H9 (cell line): ENCODE measurements at regions not wholly inside any gene's neighbourhood (a gene's known extent, or its start where the extent isn't known, plus 50 kb on each side); places are given as distances from the start of the nearest gene placed in this dataset.

Experiments used
- DNase-seq: peaks from one replicate; pipeline ENCODE4 v3.0.0-alpha.2; 2017
- H2AFZ ChIP-seq: one replicate; pipeline ENCODE4 v1.6.1; 2013; ENCODE audit warnings: mild to moderate bottlenecking, low read length, control low read depth, moderate library complexity
- H2AK5ac ChIP-seq: 2 replicates; pipeline ENCODE4 v1.6.1; 2013; ENCODE audit warnings: low read length, control low read depth, mixed read lengths; ENCODE audit not compliant: insufficient read length
- H2BK120ac ChIP-seq: one replicate; pipeline ENCODE4 v1.6.1; 2013; ENCODE audit warnings: low read depth, mild to moderate bottlenecking, low read length, control low read depth, inconsistent platforms; ENCODE audit not compliant: poor library complexity, severe bottlenecking
- H2BK12ac ChIP-seq: 2 replicates; pipeline ENCODE4 v1.6.1; 2013; ENCODE audit warnings: low read length, control low read depth, mixed read lengths, low read depth; ENCODE audit not compliant: insufficient read length
- H2BK15ac ChIP-seq: 2 replicates; pipeline ENCODE4 v1.6.1; 2013; ENCODE audit warnings: low read depth, low read length, control low read depth
- H2BK20ac ChIP-seq: one replicate; pipeline ENCODE4 v1.6.1; 2013; ENCODE audit warnings: low read depth, mild to moderate bottlenecking, low read length, control low read depth, inconsistent platforms; ENCODE audit not compliant: poor library complexity, severe bottlenecking
- H2BK5ac ChIP-seq: 2 replicates; pipeline ENCODE4 v1.6.1; 2013; ENCODE audit warnings: low read length, control low read depth, mixed read lengths; ENCODE audit not compliant: insufficient read length
- H3K14ac ChIP-seq: 2 replicates; pipeline ENCODE4 v1.6.1; 2013; ENCODE audit warnings: low read length, control low read depth; ENCODE audit not compliant: insufficient read depth
- H3K18ac ChIP-seq: 2 replicates; pipeline ENCODE4 v1.6.1; 2013; ENCODE audit warnings: low read depth, mild to moderate bottlenecking, mixed read lengths, low read length, control low read depth; ENCODE audit not compliant: insufficient read length
- H3K23ac ChIP-seq: 2 replicates; pipeline ENCODE4 v1.6.1; 2013; ENCODE audit warnings: low read length, control low read depth, mixed read lengths, low read depth; ENCODE audit not compliant: insufficient read length
- H3K23me2 ChIP-seq: 2 replicates; pipeline ENCODE4 v1.6.1; 2013; ENCODE audit warnings: low read depth, mild to moderate bottlenecking, mixed read lengths, low read length, control low read depth; ENCODE audit not compliant: insufficient read length, poor library complexity, severe bottlenecking
- H3K27ac ChIP-seq: 2 replicates; pipeline ENCODE4 v1.5.1; 2013; ENCODE audit warnings: low read length, control low read depth, mixed read lengths, low read depth; ENCODE audit not compliant: insufficient read length
- H3K27me3 ChIP-seq: 2 replicates; pipeline ENCODE4 v1.6.1; 2013; ENCODE audit warnings: low read length, control low read depth, inconsistent platforms; ENCODE audit not compliant: insufficient read depth
- H3K4ac ChIP-seq: 2 replicates; pipeline ENCODE4 v1.6.1; 2013; ENCODE audit warnings: low read depth, mild to moderate bottlenecking, control low read depth, inconsistent platforms, low read length, moderate library complexity
- H3K4me1 ChIP-seq: 2 replicates; pipeline ENCODE4 v1.6.1; 2013; ENCODE audit warnings: low read length, control low read depth, inconsistent platforms; ENCODE audit not compliant: insufficient read depth
- H3K4me2 ChIP-seq: 2 replicates; pipeline ENCODE4 v1.6.1; 2013; ENCODE audit warnings: low read length, control low read depth, mixed read lengths; ENCODE audit not compliant: insufficient read length, insufficient read depth
- H3K56ac ChIP-seq: 2 replicates; pipeline ENCODE4 v1.6.1; 2013; ENCODE audit warnings: low read depth, mild to moderate bottlenecking, mixed read lengths, low read length, control low read depth; ENCODE audit not compliant: insufficient read length
- H3K79me1 ChIP-seq: 2 replicates; pipeline ENCODE4 v1.6.1; 2013; ENCODE audit warnings: low read depth, mild to moderate bottlenecking, moderate library complexity, low read length, control low read depth, inconsistent platforms; ENCODE audit not compliant: insufficient read depth, poor library complexity, severe bottlenecking
- H3K79me2 ChIP-seq: 2 replicates; pipeline ENCODE4 v1.6.1; 2013; ENCODE audit warnings: low read length, control low read depth, inconsistent platforms; ENCODE audit not compliant: insufficient read depth
- H3K9ac ChIP-seq: 2 replicates; pipeline ENCODE4 v1.6.1; 2013; ENCODE audit warnings: low read length, control low read depth, mixed read lengths; ENCODE audit not compliant: insufficient read length; ENCODE audit errors: extremely low read depth
- H3K9me3 ChIP-seq: one replicate; pipeline ENCODE4 v1.6.1; 2013; ENCODE audit warnings: low read depth, low read length, inconsistent platforms; ENCODE audit not compliant: control insufficient read depth
- H3T11ph ChIP-seq: one replicate; pipeline ENCODE4 v1.6.1; 2013; ENCODE audit warnings: mild to moderate bottlenecking, low read length, control low read depth, inconsistent platforms
- H4K20me1 ChIP-seq: one replicate; pipeline ENCODE4 v1.6.1; 2013; ENCODE audit not compliant: control insufficient read depth, insufficient read length, insufficient read depth
- H4K5ac ChIP-seq: 2 replicates; pipeline ENCODE4 v1.6.1; 2013; ENCODE audit warnings: low read depth, mild to moderate bottlenecking, mixed read lengths, low read length, control low read depth; ENCODE audit not compliant: insufficient read length
- H4K8ac ChIP-seq: replicated peaks from 2 replicates; pipeline ENCODE4 v1.6.1; 2013; ENCODE audit warnings: low read length, control low read depth, mixed read lengths, low read depth; ENCODE audit not compliant: insufficient read length
- H4K91ac ChIP-seq: 2 replicates; pipeline ENCODE4 v1.6.1; 2013; ENCODE audit warnings: low read depth, mild to moderate bottlenecking, moderate library complexity, mixed read lengths, low read length, control low read depth; ENCODE audit not compliant: insufficient read length
- H3K27ac Mint-ChIP-seq, 3 experiments: 2 replicates in 2 of 3; 3 replicates in 1 of 3; pipeline ENCODE4 v1.8.0; 2020 to 2021; ENCODE audit warnings: mixed read lengths in 3 of 3, mild to moderate bottlenecking in 1 of 3, moderate library complexity in 1 of 3
- H3K27me3 Mint-ChIP-seq: 2 replicates; pipeline ENCODE4 v1.8.0; 2021; ENCODE audit warnings: low read depth, mild to moderate bottlenecking, moderate library complexity, mixed read lengths
- H3K36me3 Mint-ChIP-seq, 3 experiments: 2 replicates in 2 of 3; 3 replicates in 1 of 3; pipeline ENCODE4 v1.8.0; 2020 to 2021; ENCODE audit warnings: low read depth in 3 of 3, mixed read lengths in 3 of 3; ENCODE audit not compliant: insufficient read depth in 1 of 3
- H3K4me1 Mint-ChIP-seq, 2 experiments: 2 replicates each; pipeline ENCODE4 v1.8.0; 2020; ENCODE audit warnings: mixed read lengths in 2 of 2
- H3K4me3 Mint-ChIP-seq, 2 experiments: 2 replicates in 1 of 2; 3 replicates in 1 of 2; pipeline ENCODE4 v1.8.0; 2020 to 2021; ENCODE audit warnings: mild to moderate bottlenecking in 2 of 2, mixed read lengths in 2 of 2, moderate library complexity in 1 of 2
- H3K9me3 Mint-ChIP-seq, 2 experiments: 2 replicates in 1 of 2; 3 replicates in 1 of 2; pipeline ENCODE4 v1.8.0; 2020; ENCODE audit warnings: mild to moderate bottlenecking in 2 of 2, mixed read lengths in 2 of 2, moderate library complexity in 1 of 2
- CTCF ChIP-seq: fragments of 200-600 bp; sonication (generic); conservative IDR thresholded peaks from 3 replicates; pipeline ENCODE4 v1.8.0; 2021; ENCODE audit warnings: antibody characterized with exemption, mild to moderate bottlenecking
- WGBS: extraction: QIAGEN DNeasy Blood & Tissue Kit; methylation state at CpG from one replicate; pipeline ENCODE4 v1.1.7; 2013; ENCODE audit warnings: missing lambda C conversion rate, low lambda C conversion rate, mixed read lengths; ENCODE audit not compliant: insufficient read length; ENCODE audit errors: extremely low coverage; 5-methylcytosine and 5-hydroxymethylcytosine counted together

DNA sequence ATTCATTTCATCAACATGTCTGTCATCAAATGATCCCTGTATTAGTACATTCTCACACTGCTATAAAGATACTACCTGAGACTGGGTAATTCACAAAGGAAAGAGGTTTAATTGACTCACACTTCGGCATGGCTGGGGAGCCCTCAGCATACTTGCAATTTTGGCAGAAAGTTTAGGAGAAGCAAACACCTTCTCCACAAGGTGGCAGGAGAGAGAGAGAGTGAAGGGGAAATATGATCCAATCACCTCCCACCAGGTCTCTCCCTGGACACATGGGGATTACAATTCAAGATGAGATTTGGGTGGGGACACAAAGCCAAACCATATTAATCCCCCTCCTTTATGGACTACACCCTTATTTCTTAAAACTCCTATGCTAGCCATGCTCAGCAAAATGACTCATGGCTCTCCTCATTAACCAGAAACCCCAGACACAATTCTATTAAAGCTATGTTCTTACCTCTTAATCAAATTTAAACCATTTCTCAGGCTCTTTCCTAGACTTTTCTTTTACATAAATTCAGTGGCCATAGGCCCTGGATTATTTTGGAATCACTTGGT lies 932.3 kb downstream of the FLRT2 start:
- no peaks in the 10 kb centered on the region for H3K27me3 Mint-ChIP-seq
- H2BK15ac ChIP-seq, result no peak overlapping the region
- no peaks in the 10 kb centered on the region for H3K79me1 ChIP-seq
- peak; percentile 72 for TF ChIP-seq CTCF
- no peak overlapping the region for H3K27ac ChIP-seq
- H2AFZ ChIP-seq, result no peak overlapping the region
- no peak overlapping the region for H3K4ac ChIP-seq
- H4K5ac ChIP-seq, result no peak overlapping the region
- H4K8ac ChIP-seq, result no peak overlapping the region
- no peak overlapping the region for H3K4me2 ChIP-seq
- no peaks in the 10 kb centered on the region for H3K4me1 Mint-ChIP-seq
- no peak overlapping the region for H3K27ac Mint-ChIP-seq
- no peaks in the 10 kb centered on the region for H4K20me1 ChIP-seq
- H3T11ph ChIP-seq, result no peak overlapping the region
- H3K9me3 Mint-ChIP-seq, result peaks cover 0 to 9% of the 10 kb centered on the region in 2 experiments; a peak in 3 of 5 replicates
- H3K4me1 ChIP-seq, result no peaks in the 10 kb centered on the region
- H3K79me2 ChIP-seq, result no peaks in the 10 kb centered on the region
- no peaks in the 10 kb centered on the region for H3K23me2 ChIP-seq
- no peaks in the 10 kb centered on the region for H3K27me3 ChIP-seq
- peaks cover 0 to 6% (median 2%) of the 10 kb centered on the region in 3 experiments; a peak in 2 of 7 replicates for H3K36me3 Mint-ChIP-seq
- no peak overlapping the region for H4K91ac ChIP-seq
- H3K4me3 Mint-ChIP-seq, result no peak overlapping the region; a peak in 1 of 5 replicates
- no peak overlapping the region for H3K14ac ChIP-seq
- H2AK5ac ChIP-seq, result no peak overlapping the region
- H2BK20ac ChIP-seq, result no peak overlapping the region
- no peak overlapping the region for H2BK120ac ChIP-seq
- H3K23ac ChIP-seq, result no peak overlapping the region
- no peak overlapping the region for H3K9ac ChIP-seq
- no peaks in the 10 kb centered on the region for H3K9me3 ChIP-seq
- H2BK5ac ChIP-seq, result no peak overlapping the region
- WGBS, result no CpG with 5 or more reads among the region's 1 CpG
- H3K56ac ChIP-seq, result no peak overlapping the region
- DNase-seq, result peak; percentile 43
- H3K18ac ChIP-seq, result no peak overlapping the region
- no peak overlapping the region for H2BK12ac ChIP-seq
